Choroid plexus epithelial cell (primary cell): ENCODE measurements at regions not wholly inside any gene's neighbourhood (a gene's known extent, or its start where the extent isn't known, plus 50 kb on each side); places are given as distances from the start of the nearest gene placed in this dataset.
"Not testable (repeated sequence)": the region's sequence is repeated elsewhere in the genome, so short reads cannot be mapped to it uniquely, and the experiment has no call there.

ENCODE experiments used
- DNase-seq: peaks from one replicate; pipeline ENCODE4 v3.0.0-alpha.2; 2010; ENCODE audit warnings: low read depth
- H3K4me3 ChIP-seq: 2 replicates; pipeline ENCODE4 v1.5.1; 2011; ENCODE audit warnings: low read depth, mild to moderate bottlenecking, control low read depth, low read length, moderate library complexity
- CTCF ChIP-seq: conservative IDR thresholded peaks from 2 replicates; pipeline ENCODE4 v1.5.1; 2011; ENCODE audit warnings: low read depth, mild to moderate bottlenecking, control low read depth, inconsistent platforms, low read length, moderate library complexity

DNA sequence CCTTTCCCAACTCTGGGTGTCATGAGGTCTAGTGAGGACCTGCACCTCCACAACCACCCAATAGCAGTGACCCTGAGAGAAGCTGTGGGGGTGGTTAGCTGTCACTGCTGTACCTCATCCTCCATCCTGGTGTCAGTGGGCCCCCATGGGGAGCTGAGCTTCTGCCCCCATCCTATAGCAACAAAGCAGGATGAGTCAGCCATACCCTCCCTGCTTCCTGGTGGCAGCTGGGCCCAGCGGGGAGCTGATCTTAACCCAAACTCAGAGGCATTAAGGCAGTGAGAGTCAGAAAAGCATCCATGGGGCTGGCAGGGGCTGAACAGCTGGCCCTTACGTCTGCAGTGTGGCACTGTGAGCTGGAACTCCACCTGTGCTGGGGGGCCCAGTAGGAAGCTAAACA, 247.8 kb upstream of the HDAC4 start:
- no peak for DNase-seq
- TF ChIP-seq CTCF = no peak
- H3K4me3 ChIP-seq = no peak overlapping the region

DNA sequence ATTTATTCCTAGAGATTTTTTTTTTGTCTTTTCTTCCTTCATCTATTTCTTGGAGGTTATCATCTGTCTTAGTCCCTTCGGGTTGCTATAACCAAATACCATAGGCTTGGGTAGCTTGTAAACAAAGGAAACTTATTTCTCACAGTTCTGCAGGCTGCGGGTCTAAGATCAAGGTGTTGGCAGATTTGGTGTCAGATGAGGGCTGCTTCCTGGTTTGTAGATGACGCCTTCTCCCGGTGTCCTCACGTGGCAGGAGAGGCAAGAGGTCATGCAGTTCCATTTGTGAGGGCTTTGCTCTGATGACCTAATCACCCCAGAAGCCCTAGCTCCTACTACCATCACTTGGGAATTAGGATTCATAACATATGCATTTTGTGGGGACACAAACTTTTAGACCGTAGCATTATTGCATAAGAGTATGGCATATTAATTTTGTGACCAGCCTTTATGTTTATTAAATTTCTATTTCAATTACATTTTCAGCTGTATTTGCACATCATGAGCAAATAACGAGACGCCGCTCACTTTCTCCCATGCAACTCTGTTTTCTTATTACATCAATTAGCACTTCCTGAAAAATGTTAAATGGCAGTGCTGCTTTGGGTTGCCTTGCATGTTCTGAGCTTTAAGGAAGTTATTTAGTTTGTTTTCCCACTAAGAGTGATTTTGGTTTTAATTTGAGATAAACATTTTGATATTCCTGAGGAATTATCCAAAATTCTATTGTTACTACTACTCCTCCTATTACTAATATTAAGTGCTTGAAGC, 246.4 kb upstream of the HDAC4 start:
- H3K4me3 ChIP-seq = no peak overlapping the region
- no peak for TF ChIP-seq CTCF
- no peak for DNase-seq

- DNase-seq = no peak
- no peak overlapping the region for H3K4me3 ChIP-seq
- TF ChIP-seq CTCF = no peak
Measured at GRCh38 chr2:239646184-239646583, 245.4 kb upstream of the HDAC4 start.

DNA sequence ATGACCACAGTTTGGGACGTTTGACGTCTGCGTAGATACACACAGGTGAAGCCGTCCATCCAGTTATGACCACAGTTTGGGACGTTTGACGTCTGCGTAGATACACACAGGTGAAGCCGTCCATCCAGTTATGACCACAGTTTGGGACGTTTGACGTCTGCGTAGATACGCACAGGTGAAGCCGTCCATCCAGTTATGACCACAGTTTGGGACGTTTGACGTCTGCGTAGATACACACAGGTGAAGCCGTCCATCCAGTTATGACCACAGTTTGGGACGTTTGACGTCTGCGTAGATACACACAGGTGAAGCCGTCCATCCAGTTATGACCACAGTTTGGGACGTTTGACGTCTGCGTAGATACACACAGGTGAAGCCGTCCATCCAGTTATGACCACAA, 243.8 kb upstream of the HDAC4 start:
- not testable (repeated sequence) for H3K4me3 ChIP-seq, DNase-seq

DNA sequence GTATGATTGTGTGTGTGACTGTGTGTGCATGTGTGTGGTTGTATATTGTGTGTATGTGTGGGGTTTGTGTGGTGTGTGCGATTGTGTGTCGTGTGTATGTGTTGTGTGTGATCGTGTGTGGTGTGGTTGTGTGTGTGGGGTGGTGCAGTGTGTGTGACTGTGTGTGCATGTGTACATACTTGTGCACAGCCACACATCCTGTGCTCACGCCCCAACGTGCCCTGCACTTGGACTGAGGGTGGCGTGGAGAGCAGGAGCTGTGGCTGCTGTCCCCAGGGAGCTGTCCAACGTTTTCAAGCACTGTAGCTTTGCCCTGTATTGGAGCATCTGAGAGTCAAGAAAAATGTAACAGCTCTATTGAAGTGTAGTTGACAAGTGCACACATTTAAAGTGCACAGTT, 243.2 kb upstream of the HDAC4 start:
- no peak for TF ChIP-seq CTCF
- no peak overlapping the region for H3K4me3 ChIP-seq
- DNase-seq = peak; percentile 4

- H3K4me3 ChIP-seq = no peak overlapping the region
- no peak for DNase-seq
- TF ChIP-seq CTCF = no peak
Measured at GRCh38 chr2:239642406-239643004, 241.7 kb upstream of the HDAC4 start.

DNA sequence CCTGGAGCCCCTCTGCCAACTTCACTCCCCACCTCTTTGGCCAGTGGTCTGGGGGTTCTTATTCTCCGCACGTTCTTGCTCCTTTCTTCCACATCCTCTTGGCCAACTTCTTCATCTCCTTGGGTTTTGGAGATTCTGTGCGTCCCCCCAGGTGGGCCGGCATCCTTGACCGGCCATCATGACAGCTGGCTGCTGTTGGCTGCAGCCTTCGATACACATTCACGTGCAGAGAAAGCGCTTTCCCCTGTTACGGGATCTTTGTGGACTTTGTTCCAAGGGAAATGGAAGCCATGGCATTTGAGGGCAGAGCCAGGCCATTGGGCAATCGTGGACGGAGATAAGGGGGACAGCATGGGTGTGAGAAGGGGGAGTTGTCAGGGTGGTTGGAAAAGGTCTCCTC, 241.1 kb upstream of the HDAC4 start:
- DNase-seq, H3K4me3 ChIP-seq: not testable (repeated sequence)
